ENCODE measurements at regions not wholly inside any gene's neighbourhood (a gene's known extent, or its start where the extent isn't known, plus 50 kb on each side); places are given as distances from the start of the nearest gene placed in this dataset.

GRCh38 chr5:86814907-86815306, 197.2 kb downstream of the COX7C start:
- H2AFZ ChIP-seq = no peak overlapping the region
- H3K4me1 Mint-ChIP-seq = no peaks in the 10 kb centered on the region
- no peaks in the 10 kb centered on the region for H3K36me3 ChIP-seq (ENCODE audit: insufficient read depth)
- no peaks in the 10 kb centered on the region for H4K20me1 ChIP-seq (replicated peaks; ENCODE audit: insufficient read depth)
- TF ChIP-seq EZH2phosphoT487 (IDR thresholded peaks at IDR 0.05; ENCODE audit: unreplicated experiment) = no peak
- no peak for TF ChIP-seq CREB1 (CRISPR knock-in tag; IDR thresholded peaks at IDR 0.05; ENCODE audit: low read depth)
- TF ChIP-seq ETS1 (IDR thresholded peaks at IDR 0.05) = no peak
- TF ChIP-seq CTCF (conservative IDR thresholded peaks at IDR 0.05; ENCODE audit: low read depth in 2 of 2) = no peak
- TF ChIP-seq STAT1 (IDR thresholded peaks at IDR 0.05; ENCODE audit: unreplicated experiment) = no peak
- TF ChIP-seq NANOG (IDR thresholded peaks at IDR 0.05; ENCODE audit: borderline replicate concordance) = no peak
- no peak for TF ChIP-seq ZNF114 (CRISPR knock-in tag; IDR thresholded peaks at IDR 0.05)
- TF ChIP-seq JUNB (IDR thresholded peaks at IDR 0.05; ENCODE audit: unreplicated experiment) = no peak
- no peaks in the 10 kb centered on the region for H3K27me3 ChIP-seq (ENCODE audit: insufficient read depth)
- H3K4me1 ChIP-seq (ENCODE audit: insufficient read depth) = no peaks in the 10 kb centered on the region
- H3K27ac ChIP-seq (ENCODE audit: low read depth) = no peak overlapping the region
- H3K9me2 ChIP-seq (ENCODE audit: insufficient read depth) = no peaks in the 10 kb centered on the region
- H3K9me3 Mint-ChIP-seq = no peaks in the 10 kb centered on the region
- H3K36me3 Mint-ChIP-seq (ENCODE audit: low read depth) = no peaks in the 10 kb centered on the region
- no peaks in the 10 kb centered on the region for H3F3A ChIP-seq (replicated peaks; ENCODE audit: low read depth)
- H3K79me2 ChIP-seq (replicated peaks; ENCODE audit: insufficient read depth) = no peaks in the 10 kb centered on the region
- no peak for DNase-seq (ENCODE audit: low spot score)
- H3K4me3 Mint-ChIP-seq = no peak overlapping the region
- no peak overlapping the region for H3K4me2 ChIP-seq
- no peak for ATAC-seq
- H3K27ac Mint-ChIP-seq = no peak overlapping the region
- H3K27me3 Mint-ChIP-seq (ENCODE audit: insufficient read depth, low read depth, poor library complexity) = no peaks in the 10 kb centered on the region
- no peak overlapping the region for H3K4me3 ChIP-seq

GRCh38 chr5:86824637-86825036, 206.9 kb downstream of the COX7C start:
- no peak for DNase-seq (ENCODE audit: low spot score)
- Mint-ChIP-seq H3K27ac (no peak overlapping the region), H3K36me3 (ENCODE audit: low read depth) (no peaks in the 10 kb centered on the region), H3K27me3 (ENCODE audit: insufficient read depth, low read depth, poor library complexity) (no peaks in the 10 kb centered on the region), H3K4me1 (no peaks in the 10 kb centered on the region), H3K9me3 (peaks cover 6% of the 10 kb centered on the region; the same call in 1 of the 3 replicates), H3K4me3 (no peak overlapping the region)
- no peak for ATAC-seq
- Histone ChIP-seq H3K27me3 (ENCODE audit: insufficient read depth) (no peaks in the 10 kb centered on the region), H3K9me2 (ENCODE audit: insufficient read depth) (no peaks in the 10 kb centered on the region), H4K20me1 (replicated peaks; ENCODE audit: insufficient read depth) (no peaks in the 10 kb centered on the region), H3K36me3 (ENCODE audit: insufficient read depth) (no peaks in the 10 kb centered on the region), H3K4me2 (no peak overlapping the region), H3K4me3 (no peak overlapping the region), H3K27ac (ENCODE audit: low read depth) (no peak overlapping the region), H3F3A (replicated peaks; ENCODE audit: low read depth) (no peaks in the 10 kb centered on the region), H3K79me2 (replicated peaks; ENCODE audit: insufficient read depth) (no peaks in the 10 kb centered on the region), H3K4me1 (ENCODE audit: insufficient read depth) (no peaks in the 10 kb centered on the region), H2AFZ (no peak overlapping the region)
- TF ChIP-seq CREB1 (CRISPR knock-in tag; IDR thresholded peaks at IDR 0.05; ENCODE audit: low read depth) (no peak), ZNF114 (CRISPR knock-in tag; IDR thresholded peaks at IDR 0.05) (no peak), CTCF (conservative IDR thresholded peaks at IDR 0.05; ENCODE audit: low read depth in 2 of 2) (no peak), NANOG (IDR thresholded peaks at IDR 0.05; ENCODE audit: borderline replicate concordance) (no peak), POLR2AphosphoS5 (IDR thresholded peaks at IDR 0.05; ENCODE audit: low read depth) (no peak), ETS1 (IDR thresholded peaks at IDR 0.05) (no peak), EZH2phosphoT487 (IDR thresholded peaks at IDR 0.05; ENCODE audit: unreplicated experiment) (no peak)

Measured in GM23338 (cell line).